GM19240 (cell line): ENCODE measurements at regions not wholly inside any gene's neighbourhood (a gene's known extent, or its start where the extent isn't known, plus 50 kb on each side); places are given as distances from the start of the nearest gene placed in this dataset.

Experiments used
- DNase-seq: peaks from one replicate; pipeline ENCODE4 v3.0.0; 2011; ENCODE audit warnings: low spot score; ENCODE audit not compliant: insufficient read length

DNA sequence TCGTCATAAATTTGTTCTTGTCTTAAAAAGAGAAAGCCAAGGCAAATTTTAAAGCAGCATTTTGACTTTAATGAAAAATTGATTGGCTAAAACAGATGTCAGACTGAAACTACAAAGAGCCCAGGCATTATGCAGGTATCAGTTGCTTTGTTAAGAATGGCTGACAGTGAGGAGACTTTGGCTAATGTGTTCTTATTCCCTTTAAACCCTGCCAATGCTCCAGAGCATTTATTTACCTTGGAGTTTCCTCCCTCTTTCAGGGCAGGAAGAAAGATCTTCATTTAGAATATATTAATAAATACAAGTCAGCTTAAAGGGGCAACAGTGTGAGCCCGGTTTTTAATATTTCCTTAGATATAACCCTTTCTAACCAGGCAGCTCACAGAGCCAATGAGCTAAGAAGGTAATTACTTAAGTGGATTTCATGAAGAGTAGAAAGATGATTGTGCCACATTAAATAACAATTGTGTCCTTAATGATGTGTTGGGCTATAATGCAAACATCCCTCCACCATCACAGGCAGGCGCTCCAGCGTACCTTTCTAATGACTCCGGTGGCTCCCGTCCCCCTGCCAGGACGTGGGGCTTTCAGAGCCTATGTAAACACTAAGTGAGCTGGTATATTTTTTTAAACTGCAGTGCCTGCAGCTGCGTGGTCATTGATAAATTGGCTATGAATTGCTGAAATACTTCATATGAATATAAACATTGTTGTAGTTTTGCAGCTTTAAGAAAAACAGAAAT is 349.4 kb upstream of the POU3F3 start:
- DNase-seq = no peak

DNA sequence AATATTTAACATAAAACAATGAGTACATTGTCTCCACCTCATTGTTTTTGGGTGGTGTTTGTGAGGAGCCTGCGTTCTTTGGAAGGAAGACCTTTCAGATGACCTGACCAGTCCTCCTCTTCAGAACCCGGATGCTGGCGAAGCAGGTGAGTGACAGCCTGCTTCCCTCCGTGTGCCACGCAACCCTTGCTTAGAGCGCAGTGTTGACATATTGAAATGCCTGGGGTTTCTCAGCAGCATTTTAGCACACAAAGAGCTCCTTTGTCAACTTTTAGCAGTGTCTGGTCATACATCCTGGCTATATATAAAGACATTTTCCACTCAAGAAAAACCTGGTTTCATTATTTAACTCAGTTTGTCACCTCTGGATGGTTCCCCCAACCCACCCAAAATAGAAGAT is 335.7 kb upstream of the POU3F3 start:
- no peak for DNase-seq

DNA sequence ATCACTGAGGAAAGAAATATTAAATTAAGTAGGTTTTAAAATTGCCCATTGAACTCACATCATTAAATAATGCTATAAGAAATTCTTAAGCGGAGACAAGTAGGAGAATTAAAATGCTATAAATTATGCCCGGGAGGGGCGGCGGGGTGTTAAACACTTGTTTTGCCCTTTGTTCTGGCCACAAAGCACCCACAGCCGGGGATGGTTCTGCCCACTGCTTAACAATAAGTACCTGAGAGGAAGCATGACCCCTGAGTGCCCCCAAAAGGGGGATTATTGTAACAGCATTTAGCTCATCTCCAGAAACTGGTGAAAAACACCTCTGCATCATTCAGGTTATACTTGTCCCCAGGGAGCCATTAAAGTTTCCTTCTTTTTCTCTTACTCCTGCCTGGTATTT is 332.7 kb upstream of the POU3F3 start:
- DNase-seq = no peak

DNA sequence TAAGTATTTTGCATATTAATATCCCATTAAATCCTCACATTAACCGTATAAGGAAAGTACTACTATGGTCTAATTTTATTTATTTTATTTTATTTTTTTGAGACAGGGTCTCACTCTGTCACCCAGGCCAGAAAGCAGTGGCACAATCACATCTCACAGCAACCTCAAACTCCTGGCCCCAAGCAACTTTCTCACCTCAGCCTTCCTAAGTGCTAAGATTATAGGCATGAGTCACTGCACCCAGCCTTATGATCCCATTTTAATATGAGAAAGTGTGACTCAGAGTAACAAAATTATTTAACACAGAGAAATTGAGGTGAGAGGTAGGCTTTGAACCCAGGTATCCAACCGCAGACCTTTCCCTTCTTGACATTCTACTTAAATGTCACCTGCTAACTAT is 330.0 kb upstream of the POU3F3 start:
- no peak for DNase-seq

DNA sequence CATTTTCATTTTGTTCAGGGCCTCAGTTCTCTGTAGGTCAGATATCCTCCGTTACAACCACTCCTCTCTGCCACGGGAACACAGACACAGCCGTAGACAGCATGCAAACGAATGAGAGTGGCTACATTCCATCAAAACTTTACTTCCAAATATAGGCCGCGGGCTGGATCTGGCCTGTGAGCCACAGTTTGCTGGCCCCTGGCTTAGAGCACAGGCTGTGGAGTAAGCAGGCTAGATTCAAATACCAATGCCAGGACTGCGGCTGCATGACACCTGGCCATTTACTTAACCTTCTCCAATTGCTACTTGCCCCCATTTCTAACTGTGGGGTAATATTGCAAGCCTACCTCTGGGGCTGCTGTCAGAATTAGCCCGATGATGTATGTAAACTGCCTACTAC is 325.8 kb upstream of the POU3F3 start:
- no peak for DNase-seq

DNA sequence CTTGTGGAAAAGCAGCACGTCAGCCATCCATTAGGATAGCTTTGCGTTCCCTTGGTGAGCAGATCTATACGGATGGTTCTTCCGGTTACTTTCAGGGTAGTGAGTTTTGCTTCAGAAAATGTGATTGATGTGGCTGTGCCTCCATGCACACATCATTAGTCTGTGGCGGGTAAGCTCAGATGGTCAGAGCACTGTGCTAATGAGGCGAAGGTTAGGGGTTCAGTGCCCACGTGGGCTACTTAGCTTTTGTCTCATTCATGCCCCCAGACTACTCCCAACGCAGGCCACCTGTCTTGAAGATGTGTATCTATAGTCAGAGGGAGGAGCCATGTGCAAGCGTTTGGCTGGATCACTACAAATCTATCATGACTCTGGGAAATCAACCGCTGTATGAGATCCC is 322.8 kb upstream of the POU3F3 start:
- DNase-seq = no peak

DNA sequence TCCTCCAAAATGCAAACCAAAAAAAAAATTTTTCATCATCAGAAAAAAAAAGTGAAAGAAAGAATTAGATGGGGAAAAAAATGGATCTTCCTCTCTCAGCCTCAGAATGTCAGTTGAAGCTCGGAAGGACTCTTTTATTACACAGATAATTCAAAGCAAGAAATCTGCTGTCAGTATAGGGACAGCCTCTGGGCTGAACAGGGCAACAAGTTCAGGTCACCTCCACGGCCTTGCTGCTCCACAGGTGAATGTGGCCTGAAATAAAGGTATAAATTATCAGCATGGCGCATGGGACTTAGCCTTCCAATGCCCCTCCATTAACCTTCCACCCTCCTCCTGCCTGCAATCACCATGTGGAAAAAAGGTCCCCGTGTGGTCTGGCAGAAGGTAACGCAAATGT is 316.8 kb upstream of the POU3F3 start:
- no peak for DNase-seq

DNA sequence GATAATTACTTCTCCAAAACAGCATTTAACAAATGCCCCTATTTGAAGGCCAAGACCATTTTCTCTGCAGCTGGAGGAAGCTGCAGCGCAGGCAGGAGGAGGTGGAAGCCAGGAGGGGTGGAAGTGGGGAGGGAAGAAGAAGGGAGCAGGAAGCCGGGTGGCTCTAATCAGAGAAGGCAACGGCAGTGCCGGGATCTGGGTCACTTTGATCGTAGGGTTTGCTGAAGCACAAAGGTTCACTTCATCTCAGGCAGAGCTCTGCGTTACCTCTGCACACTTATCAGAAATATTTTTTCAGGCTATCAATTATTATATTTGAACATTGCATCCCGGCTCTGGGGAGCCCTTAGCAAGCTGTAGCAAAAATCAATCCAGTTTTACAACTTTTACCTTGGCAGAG is 315.8 kb upstream of the POU3F3 start:
- no peak for DNase-seq

DNA sequence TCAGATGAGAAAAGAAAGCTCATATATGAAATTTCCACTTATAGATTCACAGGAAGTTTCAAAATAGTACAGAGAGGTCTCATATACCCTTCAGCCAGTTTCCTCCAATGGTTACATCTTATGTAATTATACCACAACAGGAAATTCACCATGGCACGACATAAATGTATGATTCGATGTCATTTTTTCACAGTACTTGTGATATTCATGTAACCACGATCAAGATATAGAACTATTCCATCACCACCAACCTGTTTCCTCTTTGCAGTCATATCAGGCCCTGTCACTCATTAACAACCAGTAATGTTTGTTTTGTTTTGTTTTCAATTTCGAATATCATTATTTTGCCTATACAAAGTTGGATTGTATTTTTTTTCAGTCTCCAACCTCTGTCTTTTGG is 314.3 kb upstream of the POU3F3 start:
- DNase-seq = no peak

DNA sequence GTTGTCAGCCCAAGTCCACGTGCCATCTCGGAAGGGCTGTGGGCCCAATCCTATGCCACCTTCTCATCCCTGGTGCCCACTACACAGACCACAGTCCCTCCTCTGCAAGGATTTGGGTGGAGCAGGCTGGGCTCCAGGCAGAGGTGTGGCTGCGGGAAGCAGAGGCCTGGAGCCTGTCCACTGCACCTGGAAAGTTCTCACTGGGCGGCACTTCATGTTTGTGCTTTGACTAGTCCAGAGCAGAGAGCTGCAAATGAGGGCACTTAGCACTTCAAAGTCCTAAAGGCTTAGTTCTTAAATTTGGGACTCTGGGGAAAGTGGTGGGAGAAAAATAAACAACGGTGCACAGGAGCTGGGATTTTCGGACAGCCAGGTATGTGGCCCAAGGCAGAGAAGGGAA is 308.9 kb upstream of the POU3F3 start:
- DNase-seq = no peak

DNA sequence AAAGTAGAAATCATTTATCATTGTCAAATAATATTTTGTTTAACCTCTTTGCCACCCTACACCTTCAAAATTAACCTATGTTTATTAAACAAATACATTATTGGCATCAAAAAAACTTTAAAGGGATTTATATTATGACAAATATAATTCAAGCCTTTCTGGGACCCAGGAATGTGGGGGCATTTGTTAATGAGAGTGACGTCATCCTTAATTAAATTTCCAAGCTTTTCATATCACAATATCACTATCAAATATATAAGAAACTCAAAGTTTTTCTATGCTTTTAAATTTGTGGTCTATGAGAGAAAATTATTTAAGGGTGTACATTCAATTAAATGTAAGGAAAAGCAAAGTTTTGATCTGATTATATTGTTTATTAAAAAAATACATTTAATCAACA is 307.4 kb upstream of the POU3F3 start:
- DNase-seq = no peak

DNA sequence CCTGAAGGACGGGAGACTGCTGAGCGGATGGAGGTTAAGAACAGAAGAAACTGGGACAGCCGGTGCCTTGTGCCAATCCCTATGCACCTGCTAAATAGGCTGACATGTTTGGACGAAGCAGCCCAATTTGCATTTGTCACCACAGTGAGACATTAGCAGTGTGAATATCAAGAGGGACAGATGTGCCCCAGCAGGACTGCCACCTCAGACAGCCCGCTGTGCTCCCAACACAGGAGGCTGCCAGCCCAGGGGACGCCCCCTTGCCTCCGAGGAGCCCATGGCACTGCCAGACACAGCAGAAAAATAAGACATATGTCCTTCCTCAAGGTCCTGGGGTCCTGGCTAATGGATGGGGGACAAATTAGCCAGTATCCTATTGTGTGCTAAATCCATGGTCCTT is 306.7 kb upstream of the POU3F3 start:
- no peak for DNase-seq

DNA sequence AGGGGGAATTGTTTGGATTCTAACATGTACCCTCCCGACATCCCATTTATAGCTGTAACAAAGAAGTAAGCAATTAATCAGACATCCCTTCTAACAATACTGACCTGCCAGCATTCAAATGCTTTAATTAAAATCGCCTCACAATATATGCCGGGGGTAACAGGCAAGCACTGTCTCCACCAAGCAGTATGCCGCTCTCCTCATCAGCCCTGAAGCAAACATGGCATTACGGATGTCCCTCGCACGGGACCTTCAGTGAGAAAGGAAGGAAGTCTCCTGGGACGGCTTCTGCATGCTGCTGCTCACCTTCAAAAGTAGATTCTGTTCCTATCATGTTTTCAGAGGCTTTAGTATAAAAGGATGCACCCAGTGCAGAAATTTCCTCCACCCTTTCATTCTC is 292.7 kb upstream of the POU3F3 start:
- DNase-seq = no peak

DNA sequence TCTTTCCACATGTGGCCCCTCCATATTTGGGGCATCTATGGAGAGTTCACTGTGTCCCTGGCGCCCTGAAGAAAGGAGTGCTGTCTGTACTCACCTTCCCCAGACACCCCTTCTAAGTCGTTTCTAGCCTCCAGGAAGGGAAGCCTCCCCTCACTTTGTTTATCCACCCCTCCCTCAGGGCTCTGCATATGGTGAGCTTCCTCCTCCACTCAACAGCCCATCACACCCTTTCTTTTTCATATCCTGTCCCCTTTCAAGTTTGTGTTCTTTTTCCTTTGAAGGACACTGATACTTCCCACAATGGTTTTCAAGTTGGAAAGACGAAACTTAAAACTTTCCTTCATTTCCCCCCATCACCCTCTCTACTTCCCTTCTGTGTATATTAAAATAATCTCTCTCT is 291.4 kb upstream of the POU3F3 start:
- no peak for DNase-seq

DNA sequence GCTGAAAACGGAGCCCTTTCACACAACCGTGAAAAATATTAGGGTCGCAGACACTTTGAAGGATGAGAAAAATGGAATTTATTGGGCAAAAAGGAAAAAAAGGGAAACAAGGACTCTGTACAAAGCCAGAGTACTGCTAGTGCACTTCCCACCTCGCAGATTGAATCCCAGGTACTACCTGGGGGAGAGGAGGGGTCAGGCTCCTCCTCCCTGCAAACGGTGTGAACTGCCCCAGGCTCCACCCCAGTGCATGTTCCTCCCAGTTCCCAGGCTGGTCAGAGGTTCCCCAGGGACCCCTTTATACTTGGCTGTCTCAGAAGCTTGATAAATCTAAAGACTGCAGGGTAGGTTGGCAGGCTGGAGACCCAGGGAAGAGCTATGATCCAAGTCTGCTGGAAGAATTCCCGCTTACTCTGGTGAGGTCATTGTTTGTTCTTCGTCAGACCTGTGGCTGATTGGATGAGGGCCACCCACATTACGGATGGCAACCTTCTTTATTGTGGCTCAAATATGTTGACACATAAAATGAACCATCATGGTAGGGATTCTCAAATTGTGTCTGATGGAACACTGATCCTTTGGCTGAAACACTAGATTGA is 290.4 kb upstream of the POU3F3 start:
- no peak for DNase-seq

DNA sequence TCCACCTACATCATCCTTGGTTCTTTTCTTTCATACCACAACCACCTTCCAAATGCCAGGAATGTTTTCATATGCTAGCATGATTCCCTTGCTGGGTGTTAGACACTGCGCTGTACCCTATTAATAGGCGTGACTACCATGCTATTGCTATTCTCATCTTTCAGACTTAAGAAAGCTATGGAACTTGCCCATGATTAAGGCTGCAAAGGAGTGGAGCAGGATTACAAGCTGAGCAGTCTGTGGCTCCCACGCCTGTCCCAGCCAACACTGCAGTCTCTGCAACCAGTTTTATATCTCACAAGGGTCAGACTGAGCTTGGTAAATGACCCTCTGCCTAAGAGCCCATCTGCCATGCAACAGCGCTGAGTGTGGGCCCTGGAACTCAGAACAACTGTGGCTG is 285.7 kb upstream of the POU3F3 start:
- DNase-seq = no peak

DNA sequence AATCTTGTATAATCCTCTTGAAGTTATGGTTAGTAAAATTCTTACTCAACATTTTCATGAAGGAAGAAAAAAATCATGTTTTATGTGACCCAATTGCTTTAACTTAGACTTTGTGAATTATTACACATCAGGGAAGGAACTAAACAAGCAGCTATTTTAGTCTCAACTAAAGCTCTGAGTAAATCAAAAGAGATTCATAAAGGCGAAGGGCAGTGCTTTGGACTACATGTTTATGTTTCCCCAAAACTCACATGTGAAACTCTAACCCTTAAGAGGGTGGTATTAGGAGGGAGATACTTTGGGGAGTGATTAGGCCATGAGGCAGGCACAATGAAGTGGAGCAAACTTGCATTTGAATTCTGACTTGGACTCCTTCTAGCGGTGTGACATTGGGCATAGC is 283.7 kb upstream of the POU3F3 start:
- no peak for DNase-seq

DNA sequence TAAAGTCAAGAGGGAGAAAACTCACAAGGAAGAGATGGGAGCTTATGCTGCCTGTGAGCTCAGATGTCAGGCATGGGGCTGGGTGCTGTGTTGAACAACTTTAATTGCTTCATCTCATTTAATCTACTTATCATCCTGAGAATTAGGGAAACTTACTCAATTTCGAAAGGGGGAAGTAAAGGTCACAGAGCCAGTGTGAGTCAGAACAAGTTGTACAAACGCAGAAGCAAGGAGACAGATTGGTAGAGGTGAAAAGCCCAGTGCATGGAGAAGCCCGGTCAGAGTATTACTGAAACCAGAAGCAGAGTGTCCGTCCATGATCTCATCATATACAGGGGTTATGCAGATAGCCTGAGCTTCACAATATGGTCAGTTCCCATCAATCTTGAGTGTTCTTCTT is 281.1 kb upstream of the POU3F3 start:
- DNase-seq = no peak

DNA sequence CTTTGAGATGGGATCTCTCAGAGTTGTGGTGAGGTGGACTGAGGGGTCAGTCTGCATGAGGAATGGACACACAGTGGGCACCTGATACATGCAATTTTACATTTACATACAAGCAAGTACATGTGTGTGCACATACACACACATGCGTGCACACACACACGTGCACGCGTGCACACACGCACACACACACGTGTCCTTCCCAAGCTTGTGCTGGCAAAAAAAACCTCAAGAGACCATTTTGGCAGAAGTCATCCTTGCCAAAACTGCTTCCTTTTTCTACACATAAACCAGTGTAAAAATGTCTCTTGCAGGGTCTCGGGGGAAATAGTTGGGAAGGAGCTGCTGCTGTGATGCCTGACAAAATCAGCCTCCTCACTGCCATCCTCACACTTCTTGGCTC is 279.5 kb upstream of the POU3F3 start:
- DNase-seq = no peak

DNA sequence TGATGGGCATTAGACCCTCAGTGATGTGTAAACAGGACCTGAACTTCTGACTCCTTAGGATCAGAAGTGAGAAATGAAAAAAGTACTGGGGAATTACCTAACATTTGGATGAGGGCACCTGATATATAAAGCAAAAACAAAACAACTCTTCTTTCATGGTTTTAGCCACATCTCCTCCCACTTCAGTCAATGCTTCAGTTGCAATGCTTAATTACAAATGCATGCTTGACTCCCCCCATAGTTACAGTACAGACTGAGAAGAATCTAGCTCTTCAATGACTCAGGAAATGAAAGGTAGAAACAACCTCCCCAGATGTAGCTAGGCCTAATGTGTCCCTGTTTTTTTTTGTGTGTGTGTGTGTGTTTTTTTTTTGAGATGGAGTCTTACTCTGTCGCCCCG is 276.8 kb upstream of the POU3F3 start:
- DNase-seq = no peak

DNA sequence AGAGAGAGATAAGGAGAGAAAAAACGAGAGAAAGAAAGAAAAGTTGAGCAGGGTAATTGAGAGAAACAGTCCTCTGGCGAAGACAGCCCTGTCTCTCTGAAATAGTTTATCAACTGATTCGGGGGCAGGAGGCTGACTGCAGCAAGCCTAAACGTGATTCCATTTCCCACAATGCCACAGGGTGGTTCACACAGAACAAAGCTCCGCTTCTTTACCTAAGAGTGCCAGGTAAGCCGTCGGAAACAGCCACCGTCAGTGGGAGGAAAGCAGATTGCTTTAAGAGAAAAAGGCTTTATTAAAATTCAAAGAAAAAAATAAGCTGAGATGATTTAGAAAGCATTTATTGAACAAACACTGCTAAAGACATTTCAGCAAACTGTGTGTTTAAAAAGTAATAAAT is 271.4 kb upstream of the POU3F3 start:
- no peak for DNase-seq

DNA sequence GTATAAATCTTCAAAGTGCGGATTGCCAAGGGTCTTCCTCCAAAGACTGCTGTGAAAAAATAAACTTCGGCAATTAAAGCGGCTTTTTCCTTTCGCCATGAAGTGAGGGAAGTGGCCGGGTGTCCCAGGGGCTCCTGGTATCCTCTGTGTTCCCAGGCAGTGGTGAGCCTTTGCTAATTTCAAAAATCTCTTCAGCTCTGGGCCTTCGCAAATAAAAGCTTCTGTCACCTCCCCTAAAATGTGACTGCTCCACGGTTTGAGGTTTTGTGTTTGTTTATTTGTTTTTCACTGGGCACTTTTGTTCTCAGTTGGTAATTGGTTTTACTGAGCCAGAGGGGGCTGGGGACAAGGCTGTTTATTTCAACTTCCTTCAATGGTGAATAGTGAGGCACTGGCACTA is 270.1 kb upstream of the POU3F3 start:
- no peak for DNase-seq

DNA sequence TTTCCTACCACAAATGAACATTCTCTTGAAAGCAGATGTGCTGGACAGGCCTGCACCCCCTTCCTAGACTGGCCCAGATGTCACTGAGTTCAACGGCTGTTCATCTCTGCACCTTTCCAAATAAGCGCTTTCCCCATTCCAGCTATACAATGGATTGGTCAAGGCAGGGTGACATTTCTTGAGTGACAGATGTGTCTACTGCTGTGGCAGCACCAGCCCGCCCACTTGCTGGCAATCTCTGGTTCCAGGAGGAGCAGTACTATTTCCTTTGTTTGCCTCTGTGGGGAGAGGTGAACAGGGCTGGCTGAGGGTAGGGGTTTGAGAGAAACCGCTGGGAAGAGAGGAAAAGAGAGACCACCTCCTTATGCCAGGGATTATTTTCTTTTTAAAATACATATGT is 269.5 kb upstream of the POU3F3 start:
- no peak for DNase-seq

DNA sequence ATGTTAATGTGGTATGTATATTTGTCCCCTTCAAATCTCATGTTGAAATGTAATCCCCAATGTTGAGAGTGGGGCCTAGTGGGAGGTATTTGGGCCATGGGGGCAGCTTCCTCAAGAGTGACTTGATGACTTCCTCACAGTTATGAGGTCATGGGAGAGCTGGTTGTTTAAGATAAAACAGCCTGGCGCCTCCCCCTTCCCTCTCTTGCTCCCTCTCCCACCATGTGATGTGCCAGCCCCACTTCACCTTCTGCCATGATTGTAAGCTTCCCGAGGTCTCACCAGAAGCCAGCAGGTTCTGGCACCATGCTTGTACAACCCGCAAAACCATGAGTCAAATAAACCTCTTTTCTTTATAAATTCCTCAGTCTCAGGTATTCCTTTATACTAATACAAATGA is 258.3 kb upstream of the POU3F3 start:
- DNase-seq = no peak
